HG02970 (cell line): ENCODE measurements at regions not wholly inside any gene's neighbourhood (a gene's known extent, or its start where the extent isn't known, plus 50 kb on each side); places are given as distances from the start of the nearest gene placed in this dataset.
"Not testable (repeated sequence)": the region's sequence is repeated elsewhere in the genome, so short reads cannot be mapped to it uniquely, and the experiment has no call there.

Source experiments
- ATAC-seq: cut with Tn5 transposase; IDR thresholded peaks from one replicate; pipeline ENCODE4 v1.9.1; 2021; ENCODE audit warnings: mild to moderate bottlenecking, moderate library complexity, moderate number of reproducible peaks; ENCODE audit not compliant: unreplicated experiment, low FRiP score

DNA sequence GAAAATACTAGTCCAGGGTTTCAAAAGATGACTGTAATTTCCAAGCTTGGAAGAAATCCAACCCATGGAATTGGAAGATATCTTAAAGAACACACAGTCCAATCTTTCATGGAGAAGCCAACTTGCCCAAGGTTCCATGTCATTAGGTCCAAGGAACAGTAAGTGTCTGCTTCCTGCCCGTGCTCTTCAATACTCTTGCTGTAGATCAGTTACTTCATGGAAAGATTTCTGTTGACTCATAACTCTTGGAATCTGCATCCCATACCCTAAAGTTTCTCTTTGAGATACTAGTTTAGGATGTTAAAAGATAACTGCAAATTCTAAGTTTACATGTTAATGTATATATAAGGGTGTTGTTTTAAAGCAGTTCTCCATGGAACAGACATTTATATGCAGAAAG is 127.9 kb upstream of the SLC13A1 start:
- no peak for ATAC-seq

DNA sequence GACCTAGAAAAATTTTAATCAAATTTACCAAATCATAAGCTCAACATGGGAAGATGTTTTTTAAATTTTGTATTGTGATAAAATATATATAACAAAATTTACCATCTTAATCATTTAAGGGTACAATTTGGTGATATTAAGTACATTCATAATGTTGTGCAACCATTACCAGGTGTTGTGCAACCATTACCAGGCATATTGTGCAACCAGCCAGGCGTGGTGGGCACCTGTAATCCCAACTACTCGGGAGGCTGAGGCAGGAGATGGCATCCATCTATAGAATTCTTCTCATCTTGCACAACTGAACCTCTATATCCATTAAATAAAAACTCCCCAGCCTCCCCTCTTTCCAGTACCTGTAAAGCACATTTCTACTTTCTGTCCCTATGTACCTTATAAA is 124.5 kb upstream of the SLC13A1 start:
- no peak for ATAC-seq

DNA sequence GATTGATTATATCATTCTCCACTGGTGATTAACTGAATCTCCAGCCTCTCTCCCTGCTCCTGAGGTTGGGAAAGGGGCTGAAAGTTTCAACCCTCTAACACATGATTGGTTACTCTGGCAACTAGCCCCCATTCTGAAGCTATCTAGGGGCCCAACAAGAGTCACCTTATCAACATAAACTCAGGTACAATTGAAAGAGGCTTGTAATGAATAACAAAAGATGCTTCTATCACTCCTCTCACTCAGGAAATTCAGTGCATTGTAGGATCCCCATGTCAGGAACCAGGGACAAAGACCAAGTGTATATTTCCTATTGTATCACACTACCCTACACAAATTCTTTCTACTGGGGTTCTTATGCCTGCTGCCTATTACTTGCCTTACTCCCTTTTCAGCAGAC is 123.9 kb upstream of the SLC13A1 start:
- no peak for ATAC-seq

DNA sequence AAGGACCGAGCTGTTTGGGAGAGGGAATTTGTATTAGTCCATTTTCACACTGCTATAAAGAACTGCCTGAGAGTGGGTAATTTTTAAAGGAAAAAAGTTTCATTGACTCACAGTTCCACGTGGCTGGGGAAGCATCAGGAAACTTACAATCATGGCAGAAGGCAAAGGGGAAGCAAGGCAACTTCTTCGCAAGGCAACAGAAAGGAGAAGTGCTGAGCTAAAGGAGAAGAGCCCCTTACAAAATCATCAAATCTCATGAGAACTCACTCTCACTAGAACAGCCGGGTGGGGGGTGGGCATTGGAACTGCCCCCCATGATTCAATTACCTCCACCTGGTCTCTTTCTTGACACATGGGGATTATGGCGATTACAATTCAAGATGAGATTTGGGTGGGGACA is 121.8 kb upstream of the SLC13A1 start:
- ATAC-seq: not testable (repeated sequence)

DNA sequence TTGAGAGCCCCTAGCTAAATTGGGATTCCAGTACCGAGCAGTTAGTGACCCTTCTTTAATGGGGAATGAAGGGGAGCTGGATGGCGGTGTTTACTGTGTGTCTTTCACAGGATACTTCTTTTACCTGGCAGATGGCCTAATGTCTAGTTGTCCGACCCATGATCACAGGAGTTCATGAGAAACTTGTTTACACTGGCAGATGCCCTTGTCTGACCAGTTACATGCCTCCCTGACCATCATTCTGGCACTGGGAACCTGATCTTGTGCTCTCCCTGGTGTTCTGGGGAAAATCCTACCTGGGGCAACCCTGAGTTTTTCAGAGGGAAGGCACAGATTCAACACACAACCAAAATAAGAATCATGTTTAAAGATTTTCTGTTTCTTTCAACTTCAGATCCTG is 120.1 kb upstream of the SLC13A1 start:
- ATAC-seq: no peak

DNA sequence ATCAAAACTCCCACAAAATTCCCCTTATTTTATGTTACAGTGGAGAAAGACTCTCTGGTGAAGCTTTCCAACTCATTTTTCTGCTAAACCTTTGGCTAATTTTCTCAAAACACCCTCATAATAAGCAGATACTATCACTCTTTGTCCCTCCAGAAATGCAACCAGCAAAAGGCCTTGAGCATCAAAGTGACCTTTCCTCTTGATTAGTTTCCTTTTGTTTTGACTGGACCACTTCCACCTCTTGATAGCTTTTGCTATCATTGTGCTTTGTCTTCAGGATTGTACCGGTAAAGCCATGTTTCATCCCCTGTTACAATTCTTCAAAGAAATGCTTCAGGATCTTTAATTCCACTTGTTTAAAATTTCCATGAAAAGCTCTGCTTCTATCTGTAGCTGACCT is 115.1 kb upstream of the SLC13A1 start:
- ATAC-seq: no peak

DNA sequence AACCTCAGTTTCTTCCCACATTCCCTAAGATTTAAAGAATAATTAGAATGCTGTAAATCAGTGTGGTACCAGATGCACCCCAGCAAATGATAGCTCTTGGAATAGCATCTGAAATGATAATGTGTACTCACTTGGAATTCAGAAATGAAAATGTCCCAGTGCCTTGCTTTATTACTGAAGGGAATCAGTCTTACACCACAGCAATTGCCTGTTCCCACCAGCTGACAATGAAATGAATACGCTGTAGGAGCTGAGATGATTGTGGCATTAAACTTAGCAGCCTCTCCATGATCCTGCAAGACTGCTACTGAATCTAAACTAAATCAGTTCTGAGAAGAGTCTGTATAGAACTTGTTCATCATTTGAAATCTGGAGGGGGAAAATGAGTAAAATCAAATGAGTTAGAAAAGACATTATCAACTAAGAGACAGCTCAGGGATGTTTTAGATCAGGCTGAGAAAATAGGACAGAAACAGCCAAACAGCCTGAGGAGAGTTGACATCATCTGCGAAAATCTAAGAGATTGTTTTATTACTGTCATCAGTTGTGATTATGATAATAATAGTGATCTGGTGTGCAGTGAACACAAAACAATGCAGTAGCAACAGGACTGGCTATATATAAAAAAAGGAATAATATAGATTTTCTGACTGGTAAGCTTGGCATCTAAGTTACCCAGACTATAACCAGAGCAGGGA is 108.6 kb upstream of the SLC13A1 start:
- no peak for ATAC-seq

DNA sequence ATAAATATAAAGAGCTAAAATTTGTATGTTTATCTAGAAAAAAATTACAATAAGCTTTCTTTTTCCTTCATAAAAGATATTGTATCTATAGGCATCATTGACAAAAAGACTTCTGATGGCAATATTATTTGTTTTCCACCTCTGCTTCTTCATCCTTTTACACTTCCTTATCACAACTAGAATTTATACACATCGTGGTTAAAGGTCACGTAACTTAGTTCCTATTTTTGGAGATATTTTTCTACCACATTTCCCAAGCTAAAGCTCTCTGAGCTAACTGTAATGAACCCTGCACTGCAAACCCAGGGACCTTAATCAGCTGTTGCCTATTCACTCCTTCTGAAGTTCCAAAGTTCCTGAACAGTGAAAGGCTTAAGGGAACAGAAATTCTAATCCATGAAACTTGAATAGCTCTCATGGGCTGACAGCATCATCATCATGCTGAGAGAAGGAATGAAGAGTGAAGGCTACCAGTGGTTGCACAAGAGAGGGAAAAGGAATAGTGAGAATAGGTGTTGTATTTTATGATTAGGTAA is 106.1 kb upstream of the SLC13A1 start:
- ATAC-seq: no peak

DNA sequence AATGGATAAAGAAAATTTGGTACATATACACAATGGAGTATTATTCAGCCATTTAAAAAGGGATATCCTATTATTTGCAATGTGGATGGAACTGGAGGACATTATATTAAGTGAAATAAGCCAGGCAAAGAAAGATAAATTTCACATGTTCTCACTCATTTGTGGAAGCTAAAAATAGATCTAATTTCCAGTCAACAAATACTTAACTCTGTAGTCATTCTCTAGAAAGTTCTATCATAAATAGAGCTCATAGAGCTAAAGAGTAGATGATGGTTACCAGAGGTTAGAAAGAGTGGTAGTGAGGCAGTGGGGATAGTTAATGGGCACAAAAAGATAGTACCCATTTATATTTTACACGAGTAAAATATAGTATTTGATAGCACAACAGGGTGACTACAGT is 104.2 kb upstream of the SLC13A1 start:
- ATAC-seq: no peak

DNA sequence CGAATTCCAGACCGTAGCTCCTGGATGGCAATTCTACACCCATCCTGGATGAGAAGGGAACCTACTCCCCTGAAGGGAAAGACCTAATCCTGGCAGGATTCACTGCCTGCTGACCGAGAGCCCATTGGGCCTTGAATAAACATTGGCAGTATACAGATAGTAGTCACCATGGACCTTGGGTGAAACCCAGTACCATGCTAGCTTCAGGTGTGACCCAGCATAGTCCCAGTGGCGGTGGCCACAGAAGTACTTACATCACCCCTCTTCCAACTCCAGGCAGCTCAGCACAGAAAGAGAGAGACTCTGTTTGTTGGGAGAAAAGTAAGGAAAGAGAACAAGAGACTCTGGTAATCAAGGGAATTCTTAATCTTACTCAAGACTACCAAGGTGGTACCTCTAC is 97.2 kb upstream of the SLC13A1 start:
- ATAC-seq: no peak

DNA sequence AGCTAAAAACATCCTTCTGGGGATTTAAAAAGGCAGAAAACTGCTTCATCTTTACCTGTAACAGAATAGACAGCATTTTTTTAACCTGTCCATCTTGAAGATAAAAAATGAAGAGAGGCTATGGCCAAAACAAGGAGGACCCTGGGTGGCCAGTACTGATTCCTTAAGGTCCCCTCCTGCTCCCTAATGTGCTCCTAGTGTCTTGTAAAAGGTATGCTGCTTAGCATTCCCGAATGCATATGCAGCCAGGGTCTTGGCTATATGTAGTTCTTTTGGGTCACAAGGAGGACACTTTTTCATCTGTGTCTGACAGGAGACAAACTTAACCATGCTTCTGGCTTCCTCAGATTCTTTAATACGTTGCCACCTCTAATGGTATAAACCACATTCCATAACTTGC is 93.9 kb upstream of the SLC13A1 start:
- ATAC-seq: no peak

DNA sequence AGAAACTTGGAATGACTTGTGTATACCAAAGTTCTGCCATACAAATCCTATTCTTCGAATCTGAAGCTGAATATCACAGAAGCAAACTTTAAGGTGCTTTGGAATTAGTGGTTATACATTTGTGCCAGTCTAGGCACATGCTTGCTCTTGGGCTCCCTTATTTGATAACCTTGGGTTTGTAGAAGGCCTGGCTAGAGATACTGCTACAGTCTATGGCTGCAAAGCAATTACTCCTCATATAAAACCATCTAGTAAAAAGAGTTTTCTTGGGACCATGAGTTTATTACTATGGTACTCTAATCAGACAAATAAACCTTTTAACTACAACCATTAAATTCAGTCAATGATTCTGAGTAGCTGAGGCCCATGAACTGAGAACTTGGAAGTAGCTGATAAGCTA is 92.5 kb upstream of the SLC13A1 start:
- no peak for ATAC-seq

DNA sequence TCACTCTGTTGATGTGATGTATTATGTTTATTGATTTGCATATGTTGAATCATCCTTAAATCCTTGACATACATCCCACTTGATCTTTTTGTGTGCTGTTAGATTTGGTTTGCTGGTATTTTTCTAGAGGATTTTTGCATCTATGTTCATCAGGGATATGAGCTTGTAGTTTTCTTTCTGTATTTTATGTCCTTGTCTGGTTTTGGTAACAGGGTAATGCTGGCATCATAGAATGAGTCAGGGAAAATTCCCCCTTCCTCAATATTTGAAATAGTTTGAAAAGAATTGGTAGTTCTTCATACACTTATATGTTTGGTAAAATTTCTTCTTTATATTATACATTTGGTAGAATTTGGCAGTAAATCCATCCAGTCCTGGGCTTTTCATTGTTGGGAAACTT is 89.4 kb upstream of the SLC13A1 start:
- no peak for ATAC-seq

DNA sequence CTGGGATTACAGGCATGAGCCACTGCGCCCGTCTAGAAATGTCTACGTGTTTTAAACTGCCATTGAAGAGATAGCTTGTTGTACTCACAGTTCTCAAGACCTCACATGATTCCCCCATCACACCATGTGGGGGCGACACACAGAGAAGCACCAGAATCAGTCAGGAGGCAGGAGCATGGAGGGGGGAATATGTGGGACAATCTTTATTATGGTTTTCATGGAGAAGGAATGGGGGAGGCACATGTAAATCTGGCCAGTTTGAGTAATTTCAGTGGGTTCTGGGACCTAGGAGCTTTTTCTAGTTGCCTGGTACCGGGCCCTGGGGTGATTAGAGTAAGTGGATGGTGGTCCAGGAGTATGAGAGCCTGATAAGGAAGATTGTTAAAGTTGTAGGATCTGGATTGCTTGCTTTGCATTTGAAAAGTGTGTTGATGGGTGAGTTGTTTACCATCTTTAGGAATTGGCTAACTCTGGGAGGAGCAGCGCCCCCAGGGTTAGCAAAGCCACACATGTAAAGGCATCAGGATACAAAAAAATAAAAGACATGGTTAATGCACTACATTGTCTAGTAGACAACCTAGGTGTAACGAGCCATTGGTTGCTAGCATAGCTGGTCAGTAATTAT is 85.4 kb upstream of the SLC13A1 start:
- ATAC-seq: no peak

DNA sequence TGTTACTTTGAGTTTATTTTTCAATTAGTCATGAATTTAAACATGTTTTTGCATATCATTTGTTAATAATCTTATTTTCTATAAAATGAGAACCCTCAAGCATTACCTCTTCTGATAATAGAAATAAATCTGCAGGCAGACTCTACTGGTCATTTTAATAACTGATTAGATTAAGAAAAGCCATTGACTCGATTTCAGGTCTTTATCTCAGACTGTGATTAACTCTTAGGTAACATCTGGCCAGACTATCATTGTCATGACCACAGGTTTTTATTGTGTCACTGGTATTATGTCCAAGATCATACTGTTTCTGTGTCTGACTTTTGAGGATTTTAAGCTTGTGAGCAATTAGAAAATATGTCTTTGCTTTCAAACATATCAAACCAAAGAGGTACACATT is 83.6 kb upstream of the SLC13A1 start:
- no peak for ATAC-seq

DNA sequence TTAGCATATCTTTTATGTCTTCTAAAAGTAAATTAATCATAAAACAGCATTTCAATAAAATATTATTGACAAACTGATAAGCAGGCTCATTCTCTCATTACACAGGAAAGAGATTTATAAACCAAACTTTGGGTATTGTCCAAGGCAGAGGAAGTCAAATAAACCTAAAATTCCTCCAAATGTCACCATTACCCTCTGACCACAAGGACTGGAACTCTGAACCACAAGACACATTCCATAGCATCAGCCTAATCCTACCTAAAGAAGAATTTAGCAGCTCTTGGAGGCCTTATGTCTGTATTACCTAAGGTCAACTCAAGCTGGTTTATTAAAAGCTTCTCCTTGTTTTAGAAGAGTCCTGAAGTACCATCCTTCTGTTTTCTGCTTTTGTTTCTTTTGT is 82.4 kb upstream of the SLC13A1 start:
- no peak for ATAC-seq

DNA sequence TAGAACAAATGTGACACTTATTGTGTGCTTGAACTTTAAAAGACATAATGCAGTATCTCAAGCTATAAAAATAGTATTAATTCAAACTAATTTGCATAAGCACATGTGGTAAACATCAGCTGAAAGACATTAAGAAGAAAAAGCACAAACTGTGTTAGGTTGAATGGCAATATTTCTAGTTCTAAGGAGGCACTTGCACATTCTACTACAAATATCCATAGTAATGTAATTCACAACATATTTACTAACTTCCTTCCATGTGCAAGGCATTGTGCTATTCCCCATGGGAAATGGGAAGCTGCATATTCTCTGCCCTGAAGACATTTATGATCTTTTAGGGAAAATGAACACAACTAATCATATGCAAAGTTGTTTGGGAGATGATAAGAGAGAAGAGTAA is 80.2 kb upstream of the SLC13A1 start:
- ATAC-seq: no peak

DNA sequence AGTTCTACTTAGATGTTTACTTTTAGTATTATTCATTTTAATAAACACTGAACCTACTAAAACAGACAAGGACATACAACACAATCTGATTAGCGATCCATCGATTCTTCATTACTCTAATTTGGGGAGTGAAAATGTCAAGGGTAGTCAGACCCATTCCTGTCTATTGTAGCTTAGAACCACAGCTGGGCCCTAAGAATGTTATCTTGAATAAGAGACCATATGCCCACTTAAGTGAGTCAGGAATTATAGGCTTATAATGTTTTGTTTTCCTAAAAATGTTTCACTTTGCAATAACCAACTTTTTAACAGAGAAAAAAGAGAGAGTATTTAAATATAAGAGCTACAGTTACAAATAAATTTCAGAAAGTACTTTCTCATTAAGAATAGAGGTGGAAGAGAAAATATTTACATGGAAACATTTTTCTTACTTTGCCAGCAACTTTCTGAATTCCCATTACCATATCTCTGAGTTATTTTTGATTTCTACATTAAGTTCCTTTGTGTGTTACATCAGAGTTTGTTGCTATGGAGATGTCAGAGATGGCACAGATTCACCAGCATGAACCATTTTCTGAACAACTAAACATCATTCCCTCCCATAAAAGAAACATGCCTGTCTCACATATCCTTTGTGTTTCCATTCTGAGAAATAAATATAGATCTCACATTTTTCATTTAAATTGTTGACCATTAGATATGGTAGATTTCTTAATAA is 75.4 kb upstream of the SLC13A1 start:
- ATAC-seq: no peak

DNA sequence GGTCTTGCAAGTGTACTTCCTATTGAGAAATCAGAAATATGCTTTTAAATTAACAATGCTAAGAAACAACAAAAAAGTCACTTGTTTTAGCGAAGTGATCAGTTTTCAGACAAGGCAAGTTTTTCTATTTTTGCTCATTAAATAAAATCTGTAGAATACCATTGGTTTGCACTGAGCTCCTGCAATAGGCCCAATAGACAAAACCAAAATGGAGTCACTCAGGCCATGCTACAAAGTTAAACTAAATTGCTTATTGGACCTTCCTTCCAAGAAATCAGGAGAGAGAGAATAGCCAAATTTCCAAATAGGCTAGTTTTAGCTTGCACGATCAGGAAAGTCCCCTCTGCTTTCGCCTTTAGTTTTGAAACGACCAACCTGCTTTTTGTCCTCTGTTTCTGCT is 73.4 kb upstream of the SLC13A1 start:
- no peak for ATAC-seq

DNA sequence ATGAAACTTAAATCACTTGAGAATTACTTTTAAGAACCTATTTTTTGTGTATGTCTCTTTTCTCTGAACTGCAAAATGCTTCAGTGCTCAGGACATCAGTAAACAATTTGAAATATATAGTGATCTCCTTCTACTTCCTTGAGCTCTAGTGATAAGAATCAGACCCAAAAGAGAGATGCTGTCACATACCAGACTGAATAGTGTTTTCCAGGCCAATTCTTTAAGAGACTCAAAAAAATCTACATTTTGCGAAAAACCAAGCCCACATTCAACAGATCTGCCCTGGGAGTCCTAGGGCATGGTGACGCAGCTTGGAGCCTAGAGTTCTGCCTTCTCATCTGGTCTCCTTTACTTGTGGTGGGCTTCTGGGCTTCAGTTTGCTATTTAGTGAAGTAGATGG is 72.1 kb upstream of the SLC13A1 start:
- ATAC-seq: no peak

DNA sequence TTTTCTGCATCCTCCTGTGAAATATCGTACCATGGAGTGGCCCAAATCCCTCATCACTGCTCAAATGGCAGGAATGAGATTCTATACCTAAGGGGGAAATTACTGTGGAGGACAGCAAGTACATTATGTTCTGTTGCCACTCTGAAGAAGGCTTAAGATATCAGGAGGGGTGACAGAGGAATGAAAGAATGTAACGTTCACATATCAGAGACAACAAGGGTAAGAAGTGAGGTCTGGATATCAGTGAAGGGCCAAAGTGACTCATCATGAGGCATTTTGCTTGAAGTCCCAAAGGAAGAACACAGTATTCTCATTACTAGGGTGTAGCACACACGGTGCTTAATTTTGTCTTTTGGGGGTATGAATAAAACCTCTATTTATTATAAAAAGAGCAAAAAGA is 71.5 kb upstream of the SLC13A1 start:
- ATAC-seq: no peak

DNA sequence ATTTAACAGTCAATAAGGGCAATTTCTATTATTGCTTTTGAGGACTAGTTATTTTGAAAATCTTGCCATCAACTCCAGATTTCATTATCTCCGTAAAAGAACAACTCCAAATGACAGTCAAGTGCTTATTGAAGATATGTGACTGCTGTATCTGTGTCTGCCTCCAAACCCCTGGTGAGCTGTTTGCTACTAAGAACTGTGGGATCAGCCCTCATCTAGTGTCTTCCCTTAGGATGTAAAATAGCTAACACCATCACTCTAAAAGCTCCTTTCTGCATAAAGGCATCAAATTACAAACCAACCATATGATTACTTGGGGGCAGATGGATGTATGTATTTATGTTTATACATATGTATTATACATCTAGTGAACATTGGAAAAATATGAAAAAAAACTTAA is 70.8 kb upstream of the SLC13A1 start:
- no peak for ATAC-seq
